HCT116 (cell line): ENCODE measurements at regions not wholly inside any gene's neighbourhood (a gene's known extent, or its start where the extent isn't known, plus 50 kb on each side); places are given as distances from the start of the nearest gene placed in this dataset.

Experiments used
- ATAC-seq: fragments of 200-7000 bp; cut with Tn5 transposase; 2 replicates; pipeline ENCODE4 v1.9.1; 2020; ENCODE audit warnings: mild to moderate bottlenecking, moderate library complexity
- BruUV-seq: library from RNA; stranded (reverse); fragments of 400-500 nt; replicated peaks from 2 replicates; lab custom pipeline; 2021; lab: Mats Ljungman, UMichigan
- CTCF ChIA-PET: fragments of 300-600 bp; sonication (Branson Sonifier 250); formaldehyde crosslinking; loops from one replicate; lab custom pipeline; 2021; ENCODE audit warnings: antibody characterized with exemption; lab: Charles Lee
- POLR2A ChIA-PET: fragments of 300-600, 350-600 bp; sonication (Branson Sonifier 250); formaldehyde crosslinking; loops from one replicate; lab custom pipeline; 2021; ENCODE audit warnings: antibody characterized with exemption; lab: Charles Lee
- RAD21 ChIA-PET, 2 experiments: fragments of 300-600 bp; sonication (Branson Sonifier 250); formaldehyde crosslinking; loops; one replicate each; lab custom pipeline; 2023; ENCODE audit warnings: low total read pairs in 2 of 2; ENCODE audit not compliant: uncharacterized antibody in 2 of 2, unreplicated experiment in 2 of 2, low non-redundant PET in 1 of 2; lab: Charles Lee
- DNase-seq: peaks from one replicate; pipeline ENCODE4 v3.0.0-alpha.2; 2010; ENCODE audit warnings: low read depth, low spot score
- H2AFZ ChIP-seq: fragments of 200-600 bp; shearing (Covaris generic), sonication (generic); 2 replicates; pipeline ENCODE4 v1.6.1; 2017; ENCODE audit warnings: low read depth, mixed run types, mixed read lengths, antibody characterized with exemption, low read length; ENCODE audit not compliant: poor library complexity, severe bottlenecking
- H3K27ac ChIP-seq: 2 replicates; pipeline ENCODE4 v1.5.1; 2012; ENCODE audit warnings: low read depth, low read length
- H3K27me3 ChIP-seq: fragments of 200-600 bp; sonication (generic); 2 replicates; pipeline ENCODE4 v1.6.1; 2016; ENCODE audit warnings: mixed run types, low read length, mixed read lengths; ENCODE audit not compliant: insufficient read depth
- H3K36me3 ChIP-seq, 2 experiments: fragments of 200-500 bp in 1 of 2; fragments of 200-600 bp in 1 of 2; sonication (Bioruptor generic) in 1 of 2; sonication (generic) in 1 of 2; 2 replicates each; pipeline versions ENCODE4 v1.5.1 to v1.6.1; 2014 to 2016; ENCODE audit warnings: low read length in 2 of 2, inconsistent platforms in 1 of 2, mixed read lengths in 1 of 2, mixed run types in 1 of 2; ENCODE audit not compliant: insufficient read depth in 2 of 2, control insufficient read depth in 1 of 2
- H3K4me1 ChIP-seq, 2 experiments: fragments of 200-600 bp in 1 of 2; sonication (generic) in 1 of 2; 2 replicates each; pipeline versions ENCODE4 v1.5.1 to v1.6.1; 2012 to 2017; ENCODE audit warnings: low read length in 2 of 2, inconsistent platforms in 1 of 2, mild to moderate bottlenecking in 1 of 2, mixed read lengths in 1 of 2, mixed run types in 1 of 2, moderate library complexity in 1 of 2; ENCODE audit not compliant: insufficient read depth in 2 of 2, control insufficient read depth in 1 of 2
- H3K4me2 ChIP-seq: fragments of 200-600 bp; sonication (generic); 2 replicates; pipeline ENCODE4 v1.6.1; 2017; ENCODE audit warnings: mixed run types, low read length, mixed read lengths
- H3K4me3 ChIP-seq, 2 experiments: fragments of 200-600 bp in 1 of 2; sonication (generic) in 1 of 2; replicated peaks in 1 of 2; 2 replicates each; pipeline ENCODE4 v1.5.1; 2011 to 2016; ENCODE audit warnings: low read length in 2 of 2, control low read depth in 1 of 2, low read depth in 1 of 2, mild to moderate bottlenecking in 1 of 2, mixed read lengths in 1 of 2, mixed run types in 1 of 2
- H3K79me2 ChIP-seq: fragments of 200-600 bp; sonication (generic); 2 replicates; pipeline ENCODE4 v1.6.1; 2017; ENCODE audit warnings: mild to moderate bottlenecking, mixed run types, low read length, moderate library complexity, mixed read lengths; ENCODE audit not compliant: insufficient read depth
- H3K9ac ChIP-seq: fragments of 200-600 bp; sonication (generic); 2 replicates; pipeline ENCODE4 v1.6.1; 2016; ENCODE audit warnings: low read length, mixed read lengths
- H3K9me2 ChIP-seq: fragments of 200-600 bp; sonication (generic), shearing (Covaris generic); 2 replicates; pipeline ENCODE4 v1.6.1; 2017; ENCODE audit warnings: mixed run types, mild to moderate bottlenecking, moderate library complexity; ENCODE audit not compliant: insufficient read depth
- H3K9me3 ChIP-seq, 2 experiments: fragments of 200-500 bp in 1 of 2; fragments of 200-600 bp in 1 of 2; sonication (Bioruptor generic) in 1 of 2; sonication (generic) in 1 of 2; 2 replicates each; pipeline ENCODE4 v1.6.1; 2014 to 2017; ENCODE audit warnings: low read length in 2 of 2, mixed read lengths in 2 of 2, inconsistent platforms in 1 of 2, low read depth in 1 of 2, mild to moderate bottlenecking in 1 of 2, mixed run types in 1 of 2, moderate library complexity in 1 of 2; ENCODE audit not compliant: control insufficient read depth in 1 of 2, insufficient read depth in 1 of 2
- H4K20me1 ChIP-seq: fragments of 200-600 bp; sonication (generic), shearing (Covaris generic); 2 replicates; pipeline ENCODE4 v1.6.1; 2017; ENCODE audit warnings: mixed run types, mild to moderate bottlenecking, moderate library complexity; ENCODE audit not compliant: insufficient read depth
- CBX3 ChIP-seq: IDR thresholded peaks from 2 replicates; pipeline ENCODE4 v1.6.1; 2012; ENCODE audit warnings: low read depth
- CTCF ChIP-seq, 3 experiments: fragments of 200-600 bp in 1 of 3; sonication (generic) in 1 of 3; IDR thresholded peaks in 2 of 3; conservative IDR thresholded peaks in 1 of 3; 2 replicates each; pipeline ENCODE4 v1.5.1; 2012 to 2017; ENCODE audit warnings: low read depth in 2 of 3, low read length in 2 of 3, antibody characterized with exemption in 1 of 3, borderline replicate concordance in 1 of 3, control low read depth in 1 of 3, mild to moderate bottlenecking in 1 of 3, mixed read lengths in 1 of 3, mixed run types in 1 of 3, moderate library complexity in 1 of 3; ENCODE audit not compliant: insufficient read depth in 1 of 3
- EGR1 ChIP-seq: IDR thresholded peaks from 2 replicates; pipeline ENCODE4 v1.6.1; 2012; ENCODE audit warnings: low read depth
- EZH2 ChIP-seq: fragments of 200-600 bp; sonication (generic); IDR thresholded peaks from 2 replicates; pipeline ENCODE4 v1.6.1; 2017; ENCODE audit warnings: antibody characterized with exemption, mixed run types
- EZH2phosphoT487 ChIP-seq: fragments of 200-600 bp; IDR thresholded peaks from 2 replicates; pipeline ENCODE4 v1.6.1; 2018; ENCODE audit warnings: antibody characterized with exemption, borderline replicate concordance
- FOSL1 ChIP-seq: IDR thresholded peaks from 2 replicates; pipeline ENCODE4 v1.6.1; 2012; ENCODE audit warnings: low read depth
- JUND ChIP-seq: IDR thresholded peaks from 2 replicates; pipeline ENCODE4 v1.6.1; 2012
- MAX ChIP-seq: IDR thresholded peaks from 2 replicates; pipeline ENCODE4 v1.6.1; 2012
- POLR2A ChIP-seq: IDR thresholded peaks from 2 replicates; pipeline ENCODE4 v1.7.0; 2011; ENCODE audit warnings: borderline replicate concordance; ENCODE audit not compliant: insufficient read depth, insufficient read length; ENCODE audit errors: extremely low read depth
- RAD21 ChIP-seq: IDR thresholded peaks from 2 replicates; pipeline ENCODE4 v1.6.1; 2012; ENCODE audit warnings: low read depth, mild to moderate bottlenecking
- REST ChIP-seq: IDR thresholded peaks from 2 replicates; pipeline ENCODE4 v1.6.1; 2012; ENCODE audit warnings: low read depth
- SIN3A ChIP-seq: IDR thresholded peaks from 2 replicates; pipeline ENCODE4 v1.6.1; 2012; ENCODE audit warnings: low read depth
- SP1 ChIP-seq: IDR thresholded peaks from 2 replicates; pipeline ENCODE4 v1.6.1; 2012; ENCODE audit warnings: low read depth
- SRF ChIP-seq: IDR thresholded peaks from 2 replicates; pipeline ENCODE4 v1.6.1; 2012; ENCODE audit warnings: low read depth
- TCF7L2 ChIP-seq: IDR thresholded peaks from 2 replicates; pipeline ENCODE4 v1.7.0; 2011; ENCODE audit warnings: borderline replicate concordance, inconsistent platforms; ENCODE audit not compliant: insufficient read depth, insufficient read length; ENCODE audit errors: extremely low read depth
- YY1 ChIP-seq: IDR thresholded peaks from 2 replicates; pipeline ENCODE4 v1.6.1; 2011; ENCODE audit warnings: low read length, low read depth, moderate library complexity, mild to moderate bottlenecking; ENCODE audit not compliant: insufficient replicate concordance; ENCODE audit errors: extremely low read depth
- ZNF274 ChIP-seq: fragments of 200-500 bp; sonication (Bioruptor generic); IDR thresholded peaks from 2 replicates; pipeline ENCODE4 v1.6.1; 2014; ENCODE audit warnings: mild to moderate bottlenecking, low read depth, low read length, inconsistent platforms
- intact Hi-C: fragments of 100-400 bp; cut with micrococcal nuclease; formaldehyde crosslinking; loops from 2 replicates; pipeline ENCODE4 v1.10.0; 2022

- TF ChIP-seq CTCF (IDR thresholded peaks at IDR 0.05 in 2 of 3, conservative IDR thresholded peaks at IDR 0.05 in 1 of 3; ENCODE audit: borderline replicate concordance in 1 of 3, insufficient read depth in 1 of 3, low read depth in 2 of 3, low read length in 2 of 3), result no peak
- TF ChIP-seq FOSL1, result no peak
- no peak for TF ChIP-seq EGR1
- no peak for TF ChIP-seq SRF
- TF ChIP-seq SP1, result no peak
- no peak for TF ChIP-seq SIN3A
- TF ChIP-seq ZNF274, result no peak
- TF ChIP-seq, all 23 proteins: peak for 0
Observed at GRCh38 chr17:33517746-33518145, 224.7 kb upstream of the ASIC2 start (continued).

- no peaks in the 10 kb centered on the region for H4K20me1 ChIP-seq
- no peak overlapping the region for H3K9ac ChIP-seq
- no peak overlapping the region for H3K27ac ChIP-seq
- H3K79me2 ChIP-seq, result no peaks in the 10 kb centered on the region
- H3K9me3 ChIP-seq, result no peaks in the 10 kb centered on the region; a peak in 1 of 4 replicates
- no peaks in the 10 kb centered on the region for H3K36me3 ChIP-seq
- H3K9me2 ChIP-seq, result no peaks in the 10 kb centered on the region
- CTCF ChIA-PET, result no interaction called here
- no peak overlapping the region for H2AFZ ChIP-seq
- H3K4me2 ChIP-seq, result no peak overlapping the region
- ATAC-seq (no peak), DNase-seq (no peak)
- no peak overlapping the region for H3K4me3 ChIP-seq
- H3K27me3 ChIP-seq, result no peaks in the 10 kb centered on the region
- RAD21 ChIA-PET, result no interaction called here
- intact Hi-C loops, result no loop called here
- BruUV-seq, result no TSS peak
- TF ChIP-seq SIN3A (no peak), EZH2 (no peak), TCF7L2 (no peak), REST (no peak), CBX3 (no peak), EZH2phosphoT487 (no peak), ZNF274 (no peak), YY1 (no peak), MAX (no peak), CTCF (IDR thresholded peaks at IDR 0.05 in 2 of 3, conservative IDR thresholded peaks at IDR 0.05 in 1 of 3; ENCODE audit: borderline replicate concordance in 1 of 3, insufficient read depth in 1 of 3, low read depth in 2 of 3, low read length in 2 of 3) (no peak), SP1 (no peak), POLR2A (no peak), JUND (no peak), RAD21 (no peak)
- H3K4me1 ChIP-seq, result no peaks in the 10 kb centered on the region
- POLR2A ChIA-PET, result no interaction called here
Observed at GRCh38 chr17:33519692-33520091, 226.6 kb upstream of the ASIC2 start.
